Neural cell (in vitro differentiated cells): ENCODE measurements at regions not wholly inside any gene's neighbourhood (a gene's known extent, or its start where the extent isn't known, plus 50 kb on each side); places are given as distances from the start of the nearest gene placed in this dataset.

Source experiments
- H2AFZ ChIP-seq: fragments of 200-600, 300-800 bp; sonication (generic), shearing (Covaris generic); 2 replicates; pipeline ENCODE4 v1.6.0; 2014; ENCODE audit warnings: low read depth, mild to moderate bottlenecking, antibody characterized with exemption, low read length, moderate library complexity
- H3F3A ChIP-seq: fragments of 200-600 bp; shearing (Covaris generic); 2 replicates; pipeline ENCODE4 v1.6.1; 2016; ENCODE audit warnings: mild to moderate bottlenecking, moderate library complexity, mixed read lengths, antibody characterized with exemption, low read length; ENCODE audit not compliant: insufficient read depth, poor library complexity, severe bottlenecking
- H3K27ac ChIP-seq: fragments of 200-600, 300-800 bp; sonication (generic), shearing (Covaris generic); 2 replicates; pipeline ENCODE4 v1.5.1; 2014; ENCODE audit warnings: mild to moderate bottlenecking, low read length, moderate library complexity
- H3K27me3 ChIP-seq: fragments of 300-800, 200-600 bp; sonication (generic), shearing (Covaris generic); 2 replicates; pipeline ENCODE4 v1.6.0; 2014; ENCODE audit warnings: mild to moderate bottlenecking, low read depth, low read length, moderate library complexity; ENCODE audit not compliant: insufficient read depth
- H3K36me3 ChIP-seq: fragments of 300-800, 200-600 bp; sonication (generic), shearing (Covaris generic); 2 replicates; pipeline ENCODE4 v1.5.1; 2014; ENCODE audit warnings: mild to moderate bottlenecking, antibody characterized with exemption, low read length, moderate library complexity; ENCODE audit not compliant: insufficient read depth
- H3K4me2 ChIP-seq: fragments of 300-800, 200-600 bp; sonication (generic), shearing (Covaris generic); 2 replicates; pipeline ENCODE4 v1.6.0; 2014; ENCODE audit warnings: mild to moderate bottlenecking, low read length
- H3K4me3 ChIP-seq: fragments of 300-800, 200-600 bp; sonication (generic), shearing (Covaris generic); 2 replicates; pipeline ENCODE4 v1.5.1; 2014; ENCODE audit warnings: mild to moderate bottlenecking, low read length, moderate library complexity
- H3K79me2 ChIP-seq: fragments of 200-600 bp; shearing (Covaris generic); replicated peaks from 2 replicates; pipeline ENCODE4 v1.6.0; 2014; ENCODE audit warnings: mild to moderate bottlenecking, low read length, moderate library complexity; ENCODE audit not compliant: insufficient read depth
- H3K9ac ChIP-seq: fragments of 300-800, 200-600 bp; sonication (generic), shearing (Covaris generic); 2 replicates; pipeline ENCODE4 v1.6.1; 2016; ENCODE audit warnings: mild to moderate bottlenecking, low read length, mixed read lengths
- H3K9me2 ChIP-seq: fragments of 200-600 bp; shearing (Covaris generic); 2 replicates; pipeline ENCODE4 v1.6.1; 2016; ENCODE audit warnings: mild to moderate bottlenecking, low read length, mixed read lengths; ENCODE audit not compliant: insufficient read depth
- H3K9me3 ChIP-seq: fragments of 200-600, 300-800 bp; sonication (generic), shearing (Covaris generic); 2 replicates; pipeline ENCODE4 v1.6.1; 2016; ENCODE audit warnings: mild to moderate bottlenecking, mixed run types, low read length, moderate library complexity, mixed read lengths
- H4K20me1 ChIP-seq: fragments of 200-600 bp; shearing (Covaris generic); 2 replicates; pipeline ENCODE4 v1.6.1; 2016; ENCODE audit warnings: mild to moderate bottlenecking, mixed run types; ENCODE audit not compliant: insufficient read depth
- CTCF ChIP-seq: fragments of 450-650 bp; IDR thresholded peaks from 2 replicates; pipeline ENCODE4 v1.5.1; 2014; ENCODE audit warnings: antibody characterized with exemption, mild to moderate bottlenecking, moderate library complexity; ENCODE audit not compliant: poor library complexity, severe bottlenecking
- EP300 ChIP-seq: fragments of 450-650 bp; conservative IDR thresholded peaks from 2 replicates; pipeline ENCODE4 v1.6.1; 2014; ENCODE audit warnings: antibody characterized with exemption, mild to moderate bottlenecking, moderate library complexity; ENCODE audit not compliant: poor library complexity, severe bottlenecking
- EZH2 ChIP-seq: fragments of 200-600, 300-800 bp; shearing (Covaris generic), sonication (generic); IDR thresholded peaks from 2 replicates; pipeline ENCODE4 v1.6.1; 2014; ENCODE audit warnings: antibody characterized with exemption, low read length, borderline replicate concordance, mild to moderate bottlenecking; ENCODE audit not compliant: insufficient read depth, poor library complexity, severe bottlenecking
- MXI1 ChIP-seq: fragments of 450-650 bp; conservative IDR thresholded peaks from 2 replicates; pipeline ENCODE4 v1.6.1; 2014; ENCODE audit warnings: antibody characterized with exemption, mild to moderate bottlenecking; ENCODE audit not compliant: poor library complexity, severe bottlenecking
- POLR2AphosphoS5 ChIP-seq: IDR thresholded peaks from 2 replicates; pipeline ENCODE4 v1.6.1; 2012
- RAD21 ChIP-seq: fragments of 450-650 bp; conservative IDR thresholded peaks from 2 replicates; pipeline ENCODE4 v1.6.1; 2014; ENCODE audit warnings: antibody characterized with exemption, mild to moderate bottlenecking, moderate library complexity
- REST ChIP-seq: IDR thresholded peaks from 2 replicates; pipeline ENCODE4 v1.6.1; 2012; ENCODE audit warnings: borderline replicate concordance
- SMC3 ChIP-seq: fragments of 450-650 bp; conservative IDR thresholded peaks from 2 replicates; pipeline ENCODE4 v1.6.1; 2014; ENCODE audit warnings: antibody characterized with exemption, mild to moderate bottlenecking, moderate library complexity; ENCODE audit not compliant: poor library complexity
- TAF1 ChIP-seq: IDR thresholded peaks from 2 replicates; pipeline ENCODE4 v1.6.1; 2012; ENCODE audit warnings: low read depth

- no peaks in the 10 kb centered on the region for H3K9me2 ChIP-seq
- H3K79me2 ChIP-seq = no peaks in the 10 kb centered on the region
- no peak overlapping the region for H2AFZ ChIP-seq
- no peak for TF ChIP-seq RAD21
- TF ChIP-seq EZH2 = no peak
- TF ChIP-seq REST = no peak
- no peak for TF ChIP-seq CTCF
- TF ChIP-seq EP300 = no peak
- no peak for TF ChIP-seq MXI1
- TF ChIP-seq POLR2AphosphoS5 = no peak
- no peak for TF ChIP-seq TAF1
- no peak for TF ChIP-seq SMC3
- H4K20me1 ChIP-seq = no peaks in the 10 kb centered on the region
- H3K4me2 ChIP-seq = no peak overlapping the region
- H3K9ac ChIP-seq = no peak overlapping the region
- H3K9me3 ChIP-seq = no peaks in the 10 kb centered on the region
- no peaks in the 10 kb centered on the region for H3K27me3 ChIP-seq
- H3K27ac ChIP-seq = no peak overlapping the region
- H3K4me3 ChIP-seq = no peak overlapping the region
- H3F3A ChIP-seq = no peaks in the 10 kb centered on the region
- no peaks in the 10 kb centered on the region for H3K36me3 ChIP-seq
Measured at GRCh38 chr2:2493496-2493895, 162.4 kb upstream of the MYT1L start.

GRCh38 chr2:2492800-2493199 lies 161.7 kb upstream of the MYT1L start:
- no peak overlapping the region for H3K4me2 ChIP-seq

More at GRCh38 chr2:2492800-2493199, 161.7 kb upstream of the MYT1L start:
- Histone ChIP-seq H3K9ac (no peak overlapping the region), H3K36me3 (no peaks in the 10 kb centered on the region), H3K27me3 (no peaks in the 10 kb centered on the region), H3K27ac (no peak overlapping the region), H3K79me2 (no peaks in the 10 kb centered on the region), H4K20me1 (no peaks in the 10 kb centered on the region), H3F3A (no peaks in the 10 kb centered on the region), H3K9me3 (no peaks in the 10 kb centered on the region), H2AFZ (no peak overlapping the region), H3K9me2 (no peaks in the 10 kb centered on the region), H3K4me3 (no peak overlapping the region)
- TF ChIP-seq CTCF = no peak
- TF ChIP-seq MXI1 = no peak
- no peak for TF ChIP-seq REST
- TF ChIP-seq EZH2 = no peak
- TF ChIP-seq EP300 = no peak
- TF ChIP-seq TAF1 = no peak
- TF ChIP-seq SMC3 = no peak
- TF ChIP-seq POLR2AphosphoS5 = no peak
- no peak for TF ChIP-seq RAD21
